PC-3 (cell line): ENCODE measurements at regions not wholly inside any gene's neighbourhood (a gene's known extent, or its start where the extent isn't known, plus 50 kb on each side); places are given as distances from the start of the nearest gene placed in this dataset.
"Not testable (repeated sequence)": the region's sequence is repeated elsewhere in the genome, so short reads cannot be mapped to it uniquely, and the experiment has no call there.

Experiments used
- ATAC-seq: fragments of 200-7000 bp; cut with Tn5 transposase; 2 replicates; pipeline ENCODE4 v1.9.1; 2020; ENCODE audit warnings: mild to moderate bottlenecking, moderate library complexity
- BruUV-seq: library from RNA; stranded (reverse); fragments of 400-500 nt; replicated peaks from 2 replicates; lab custom pipeline; 2021; lab: Mats Ljungman, UMichigan
- CTCF ChIA-PET: fragments of 300-600 bp; sonication (Branson Sonifier 250); formaldehyde crosslinking; loops from one replicate; lab custom pipeline; 2022; ENCODE audit warnings: antibody characterized with exemption; lab: Charles Lee
- POLR2A ChIA-PET: fragments of 300-600 bp; sonication (Branson Sonifier 250); formaldehyde crosslinking; loops from one replicate; lab custom pipeline; 2022; ENCODE audit warnings: antibody characterized with exemption; ENCODE audit not compliant: unreplicated experiment; lab: Charles Lee
- DNase-seq: peaks from one replicate; pipeline ENCODE4 v3.0.0-alpha.2; 2015
- H2AFZ ChIP-seq: fragments of 300-600 bp; sonication (generic); 2 replicates; pipeline ENCODE4 v1.6.0; 2016; ENCODE audit warnings: antibody characterized with exemption, low read length
- H3F3A ChIP-seq: fragments of 300-600 bp; sonication (generic); one replicate; pipeline ENCODE4 v1.6.0; 2017; ENCODE audit warnings: antibody characterized with exemption, low read length, control low read depth, mild to moderate bottlenecking; ENCODE audit not compliant: unreplicated experiment
- H3K27ac ChIP-seq: fragments of 300-600 bp; sonication (generic); 2 replicates; pipeline ENCODE4 v1.5.1; 2016; ENCODE audit warnings: mild to moderate bottlenecking, low read length
- H3K27me3 ChIP-seq: fragments of 300-600 bp; sonication (generic); 2 replicates; pipeline ENCODE4 v1.6.1; 2016; ENCODE audit warnings: low read length, mixed read lengths
- H3K36me3 ChIP-seq: fragments of 300-600 bp; sonication (generic); 2 replicates; pipeline ENCODE4 v1.6.1; 2016; ENCODE audit warnings: low read depth, mixed run types, low read length, mixed read lengths
- H3K4me1 ChIP-seq: fragments of 300-600 bp; sonication (generic); 2 replicates; pipeline ENCODE4 v1.5.1; 2016; ENCODE audit warnings: low read length; ENCODE audit not compliant: insufficient read depth
- H3K4me2 ChIP-seq: fragments of 300-600 bp; sonication (generic); 2 replicates; pipeline ENCODE4 v1.6.0; 2016; ENCODE audit warnings: low read length
- H3K4me3 ChIP-seq: fragments of 300-600 bp; sonication (generic); 2 replicates; pipeline ENCODE4 v1.5.1; 2016; ENCODE audit warnings: mild to moderate bottlenecking, low read length, mixed read lengths
- H3K79me2 ChIP-seq: fragments of 300-600 bp; sonication (generic); 2 replicates; pipeline ENCODE4 v1.6.1; 2017; ENCODE audit warnings: low read length, mixed read lengths
- H3K9ac ChIP-seq: fragments of 300-600 bp; sonication (generic); 2 replicates; pipeline ENCODE4 v1.6.0; 2016; ENCODE audit warnings: mild to moderate bottlenecking, low read length
- H3K9me2 ChIP-seq: fragments of 300-600 bp; sonication (generic); replicated peaks from 2 replicates; pipeline ENCODE4 v1.6.1; 2016; ENCODE audit warnings: mixed run types, low read length, mixed read lengths
- H3K9me3 ChIP-seq: fragments of 300-600 bp; sonication (generic); 2 replicates; pipeline ENCODE4 v1.6.1; 2016; ENCODE audit warnings: low read length, mixed read lengths
- H4K20me1 ChIP-seq: fragments of 300-600 bp; sonication (generic); 2 replicates; pipeline ENCODE4 v1.6.1; 2016; ENCODE audit warnings: low read length, mixed read lengths
- EZH2 ChIP-seq: fragments of 300-600 bp; sonication (generic); IDR thresholded peaks from one replicate; pipeline ENCODE4 v1.6.1; 2017; ENCODE audit warnings: antibody characterized with exemption, mild to moderate bottlenecking, low read length; ENCODE audit not compliant: unreplicated experiment
- EZH2phosphoT487 ChIP-seq: fragments of 300-600 bp; sonication (generic); IDR thresholded peaks from 2 replicates; pipeline ENCODE4 v1.6.1; 2018; ENCODE audit warnings: mild to moderate bottlenecking, antibody characterized with exemption, low read length, borderline replicate concordance
- intact Hi-C: fragments of 100-400 bp; cut with micrococcal nuclease; formaldehyde crosslinking; loops from 2 replicates; pipeline ENCODE4 v1.9.0; 2023
- TF ChIP-seq, protein P1 (sequence below): fragments of 300-600 bp; sonication (generic); conservative IDR thresholded peaks from 2 replicates; pipeline ENCODE4 v1.5.1; 2017; ENCODE audit warnings: antibody characterized with exemption, low read depth, mild to moderate bottlenecking, low read length

DNA sequence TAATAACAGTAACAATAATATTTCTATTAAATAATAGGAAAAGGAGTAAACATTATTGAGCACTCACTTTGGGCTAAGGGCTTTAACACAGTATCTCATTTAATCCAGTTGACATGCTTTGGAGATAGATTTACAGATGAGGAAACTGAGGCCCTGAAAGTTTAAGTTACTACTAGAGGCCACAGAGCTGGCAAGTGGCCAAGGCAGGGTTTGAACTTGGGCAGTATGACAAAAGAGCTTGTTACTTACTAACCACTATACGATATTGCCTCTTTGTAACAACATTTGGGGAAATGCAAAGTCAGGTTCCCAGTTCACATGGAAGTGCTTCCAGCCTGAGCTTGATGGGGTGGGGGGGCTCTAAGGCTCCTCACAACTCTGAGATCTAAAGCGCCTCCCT is 149.1 kb upstream of the LMCD1 start:
- Histone ChIP-seq H3K36me3 (no peaks in the 10 kb centered on the region), H3K27ac (no peak overlapping the region), H4K20me1 (no peaks in the 10 kb centered on the region), H3K4me1 (no peaks in the 10 kb centered on the region), H3K27me3 (peaks cover 11% of the 10 kb centered on the region), H3K9ac (no peak overlapping the region), H3K9me2 (no peaks in the 10 kb centered on the region), H3K4me2 (no peak overlapping the region), H3K79me2 (no peaks in the 10 kb centered on the region), H3K9me3 (no peaks in the 10 kb centered on the region), H3K4me3 (no peak overlapping the region), H2AFZ (no peak overlapping the region), H3F3A (no peaks in the 10 kb centered on the region)
- intact Hi-C loops: no loop called here
- TF ChIP-seq, protein P1, sequence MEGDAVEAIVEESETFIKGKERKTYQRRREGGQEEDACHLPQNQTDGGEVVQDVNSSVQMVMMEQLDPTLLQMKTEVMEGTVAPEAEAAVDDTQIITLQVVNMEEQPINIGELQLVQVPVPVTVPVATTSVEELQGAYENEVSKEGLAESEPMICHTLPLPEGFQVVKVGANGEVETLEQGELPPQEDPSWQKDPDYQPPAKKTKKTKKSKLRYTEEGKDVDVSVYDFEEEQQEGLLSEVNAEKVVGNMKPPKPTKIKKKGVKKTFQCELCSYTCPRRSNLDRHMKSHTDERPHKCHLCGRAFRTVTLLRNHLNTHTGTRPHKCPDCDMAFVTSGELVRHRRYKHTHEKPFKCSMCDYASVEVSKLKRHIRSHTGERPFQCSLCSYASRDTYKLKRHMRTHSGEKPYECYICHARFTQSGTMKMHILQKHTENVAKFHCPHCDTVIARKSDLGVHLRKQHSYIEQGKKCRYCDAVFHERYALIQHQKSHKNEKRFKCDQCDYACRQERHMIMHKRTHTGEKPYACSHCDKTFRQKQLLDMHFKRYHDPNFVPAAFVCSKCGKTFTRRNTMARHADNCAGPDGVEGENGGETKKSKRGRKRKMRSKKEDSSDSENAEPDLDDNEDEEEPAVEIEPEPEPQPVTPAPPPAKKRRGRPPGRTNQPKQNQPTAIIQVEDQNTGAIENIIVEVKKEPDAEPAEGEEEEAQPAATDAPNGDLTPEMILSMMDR: no peak
- no peak for TF ChIP-seq EZH2
- no peak for TF ChIP-seq EZH2phosphoT487
- BruUV-seq: no TSS peak
- DNase-seq: no peak
- POLR2A ChIA-PET: no interaction called here
- CTCF ChIA-PET: no interaction called here
- no peak for ATAC-seq

DNA sequence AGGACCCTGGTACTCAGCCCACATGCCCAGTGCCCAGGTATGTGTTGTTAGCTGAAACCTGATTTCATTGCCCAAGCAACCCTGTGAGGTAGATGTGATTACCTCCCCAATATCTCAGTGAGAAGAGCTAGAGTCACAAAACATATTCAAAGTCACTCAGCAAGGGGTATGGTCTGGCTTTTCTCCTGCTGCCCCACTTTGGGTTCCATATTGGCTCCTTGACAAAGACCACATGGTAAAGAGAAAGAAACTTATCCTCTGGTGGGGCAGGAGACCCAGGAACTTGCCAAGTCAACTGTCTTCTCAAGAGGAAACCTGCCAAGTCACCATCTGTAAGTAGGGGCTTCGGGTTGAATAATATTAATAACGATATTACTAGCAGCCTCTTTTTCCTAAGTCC is 148.3 kb upstream of the LMCD1 start:
- ChIA-PET CTCF (no interaction called here), POLR2A (no interaction called here)
- H3K4me2 ChIP-seq: no peak overlapping the region
- no peak overlapping the region for H3K27ac ChIP-seq
- TF ChIP-seq EZH2 (no peak), EZH2phosphoT487 (no peak)
- TF ChIP-seq, protein P1: no peak
- no peaks in the 10 kb centered on the region for H3K36me3 ChIP-seq
- no peaks in the 10 kb centered on the region for H3K4me1 ChIP-seq
- no peaks in the 10 kb centered on the region for H3K9me3 ChIP-seq
- no TSS peak for BruUV-seq
- H3F3A ChIP-seq: no peaks in the 10 kb centered on the region
- ATAC-seq (no peak), DNase-seq (no peak)
- peaks cover 18% of the 10 kb centered on the region for H3K27me3 ChIP-seq
- no peaks in the 10 kb centered on the region for H4K20me1 ChIP-seq
- no peak overlapping the region for H3K9ac ChIP-seq
- no peaks in the 10 kb centered on the region for H3K79me2 ChIP-seq
- intact Hi-C loops: no loop called here
- H3K9me2 ChIP-seq: no peaks in the 10 kb centered on the region
- no peak overlapping the region for H3K4me3 ChIP-seq
- H2AFZ ChIP-seq: no peak overlapping the region

DNA sequence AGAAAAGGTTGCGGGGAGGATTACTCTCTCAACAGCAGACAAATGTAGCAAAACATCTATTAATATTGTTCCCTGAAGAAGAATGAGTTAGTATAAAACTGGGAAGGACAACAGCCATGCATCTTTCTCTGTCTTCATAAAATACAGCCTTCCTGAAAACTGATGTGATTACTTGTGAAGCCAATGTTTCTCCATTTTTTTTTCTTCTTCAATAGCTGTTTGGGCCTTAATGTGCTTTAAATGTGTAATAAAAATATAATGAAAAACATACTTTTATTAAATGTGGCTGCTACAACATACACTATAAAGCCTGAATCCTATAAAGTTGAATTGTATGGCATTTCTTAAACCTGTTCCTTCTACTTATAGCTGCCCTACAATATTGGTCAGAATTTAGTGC is 146.3 kb upstream of the LMCD1 start:
- Histone ChIP-seq H3K4me3 (no peak overlapping the region), H3K27me3 (peaks cover 26% of the 10 kb centered on the region), H3K9me2 (no peaks in the 10 kb centered on the region), H3K36me3 (no peaks in the 10 kb centered on the region), H4K20me1 (no peaks in the 10 kb centered on the region), H2AFZ (no peak overlapping the region), H3K9me3 (no peaks in the 10 kb centered on the region), H3F3A (no peaks in the 10 kb centered on the region), H3K79me2 (no peaks in the 10 kb centered on the region), H3K4me1 (no peaks in the 10 kb centered on the region), H3K4me2 (no peak overlapping the region), H3K9ac (no peak overlapping the region), H3K27ac (no peak overlapping the region)
- intact Hi-C loops: no loop called here
- ChIA-PET CTCF (no interaction called here), POLR2A (no interaction called here)
- BruUV-seq: no TSS peak
- DNase-seq (no peak), ATAC-seq (no peak)
- TF ChIP-seq EZH2: no peak
- no peak for TF ChIP-seq EZH2phosphoT487
- TF ChIP-seq, protein P1: no peak

DNA sequence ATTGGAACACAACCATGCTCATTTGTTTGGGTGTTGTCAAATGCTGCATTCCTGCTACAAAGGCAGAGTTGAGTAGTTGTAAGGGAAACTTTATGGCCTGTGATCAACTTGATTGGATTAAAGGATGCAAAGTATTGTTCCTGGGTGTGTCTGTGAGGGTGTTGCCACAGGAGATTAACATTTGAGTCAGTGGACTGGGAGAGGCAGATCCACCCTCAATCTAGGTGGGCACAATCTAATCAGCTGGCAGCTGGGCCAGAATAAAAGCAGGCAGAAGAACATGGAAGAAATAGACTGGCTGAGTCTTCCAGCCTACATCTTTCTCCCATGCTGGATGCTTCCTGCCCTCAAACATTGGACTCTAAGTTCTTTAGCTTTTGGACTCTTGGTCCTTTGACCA is 145.6 kb upstream of the LMCD1 start:
- H3K27ac ChIP-seq, H3K9ac ChIP-seq, H3K79me2 ChIP-seq, CTCF ChIA-PET, DNase-seq, H3K9me3 ChIP-seq, intact Hi-C loops, BruUV-seq, H3F3A ChIP-seq, H3K36me3 ChIP-seq, H3K9me2 ChIP-seq, ATAC-seq, H2AFZ ChIP-seq, POLR2A ChIA-PET, H3K4me3 ChIP-seq, H3K4me2 ChIP-seq, H3K4me1 ChIP-seq, H4K20me1 ChIP-seq: not testable (repeated sequence)
- peaks cover 26% of the 10 kb centered on the region for H3K27me3 ChIP-seq
